ENCODE measurements at regions not wholly inside any gene's neighbourhood (a gene's known extent, or its start where the extent isn't known, plus 50 kb on each side); places are given as distances from the start of the nearest gene placed in this dataset.

DNA sequence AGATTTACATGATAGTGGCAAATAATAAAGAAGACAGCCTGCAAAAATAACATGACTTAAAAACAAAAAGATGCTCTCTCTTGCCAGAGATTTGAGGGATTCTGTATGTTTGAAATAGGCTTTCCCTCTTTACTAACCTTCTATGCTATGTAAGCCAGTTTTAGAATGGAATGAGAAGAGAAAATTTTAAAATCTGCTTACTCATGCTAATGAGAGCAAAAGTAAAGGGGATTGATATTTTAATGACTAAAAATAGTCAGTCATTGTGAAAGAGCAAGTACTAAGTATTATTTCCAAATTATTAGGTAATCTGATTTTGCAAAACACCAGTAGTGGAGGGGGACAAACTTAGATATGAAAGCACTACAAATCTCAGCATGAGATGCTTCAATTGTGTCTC is 563.3 kb upstream of the ADGRB3 start:
- TF ChIP-seq EZH2 (IDR thresholded peaks at IDR 0.05; ENCODE audit: borderline replicate concordance, low read depth, low read length) (no peak), CBX3 (IDR thresholded peaks at IDR 0.05; ENCODE audit: borderline replicate concordance in 1 of 2, low read length in 2 of 2) (no peak)
- TF ChIP-seq, protein P1, sequence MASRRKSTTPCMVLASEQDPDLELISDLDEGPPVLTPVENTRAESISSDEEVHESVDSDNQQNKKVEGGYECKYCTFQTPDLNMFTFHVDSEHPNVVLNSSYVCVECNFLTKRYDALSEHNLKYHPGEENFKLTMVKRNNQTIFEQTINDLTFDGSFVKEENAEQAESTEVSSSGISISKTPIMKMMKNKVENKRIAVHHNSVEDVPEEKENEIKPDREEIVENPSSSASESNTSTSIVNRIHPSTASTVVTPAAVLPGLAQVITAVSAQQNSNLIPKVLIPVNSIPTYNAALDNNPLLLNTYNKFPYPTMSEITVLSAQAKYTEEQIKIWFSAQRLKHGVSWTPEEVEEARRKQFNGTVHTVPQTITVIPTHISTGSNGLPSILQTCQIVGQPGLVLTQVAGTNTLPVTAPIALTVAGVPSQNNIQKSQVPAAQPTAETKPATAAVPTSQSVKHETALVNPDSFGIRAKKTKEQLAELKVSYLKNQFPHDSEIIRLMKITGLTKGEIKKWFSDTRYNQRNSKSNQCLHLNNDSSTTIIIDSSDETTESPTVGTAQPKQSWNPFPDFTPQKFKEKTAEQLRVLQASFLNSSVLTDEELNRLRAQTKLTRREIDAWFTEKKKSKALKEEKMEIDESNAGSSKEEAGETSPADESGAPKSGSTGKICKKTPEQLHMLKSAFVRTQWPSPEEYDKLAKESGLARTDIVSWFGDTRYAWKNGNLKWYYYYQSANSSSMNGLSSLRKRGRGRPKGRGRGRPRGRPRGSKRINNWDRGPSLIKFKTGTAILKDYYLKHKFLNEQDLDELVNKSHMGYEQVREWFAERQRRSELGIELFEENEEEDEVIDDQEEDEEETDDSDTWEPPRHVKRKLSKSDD (conservative IDR thresholded peaks at IDR 0.05; ENCODE audit: low read length): no peak

All from K562 (cell line).